ENCODE measurements at regions not wholly inside any gene's neighbourhood (a gene's known extent, or its start where the extent isn't known, plus 50 kb on each side); places are given as distances from the start of the nearest gene placed in this dataset.

DNA sequence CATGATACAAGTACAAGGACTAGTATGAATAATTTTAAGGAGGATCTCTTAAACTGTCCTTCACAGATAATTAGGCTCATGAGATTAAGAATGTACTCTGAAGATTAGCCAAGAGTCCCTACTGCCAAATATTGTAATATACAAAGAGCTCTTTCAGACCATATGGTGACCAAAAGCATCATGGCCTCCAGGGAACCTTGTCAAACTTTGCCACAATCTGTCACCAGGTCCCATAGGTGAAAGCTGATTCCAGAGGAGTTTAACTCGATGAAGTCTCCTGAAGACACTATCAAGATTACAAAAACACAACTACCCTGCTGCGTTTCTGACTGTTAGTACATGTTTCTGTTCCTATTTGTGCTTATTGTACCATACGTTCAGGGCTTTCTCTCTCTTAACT, 395.4 kb upstream of the ITGA1 start:
- Histone ChIP-seq H3K4me2 (no peak overlapping the region), H2AFZ (ENCODE audit: low read depth) (no peak overlapping the region), H3K27me3 (ENCODE audit: insufficient read depth) (no peaks in the 10 kb centered on the region), H3K9ac (no peak overlapping the region), H3K36me3 (replicated peaks in 1 of 2; ENCODE audit: control insufficient read depth in 1 of 2, insufficient read depth in 2 of 2, low read length in 1 of 2) (no peaks in the 10 kb centered on the region), H3K4me1 (ENCODE audit: control insufficient read depth in 1 of 2, insufficient read depth in 2 of 2, low read depth in 1 of 2, low read length in 1 of 2) (no peaks in the 10 kb centered on the region), H3K27ac (ENCODE audit: low read depth in 2 of 2, low read length in 1 of 2) (no peak overlapping the region), H3K9me2 (no peaks in the 10 kb centered on the region), H4K20me1 (ENCODE audit: insufficient read depth) (no peaks in the 10 kb centered on the region), H3F3A (replicated peaks; ENCODE audit: insufficient read depth) (no peaks in the 10 kb centered on the region), H3K79me2 (ENCODE audit: insufficient read depth) (no peaks in the 10 kb centered on the region), H3K4me3 (ENCODE audit: low read depth in 2 of 2, low read length in 1 of 2) (no peak overlapping the region), H3K9me3 (no peaks in the 10 kb centered on the region)
- TF ChIP-seq ELF1 (IDR thresholded peaks at IDR 0.05) = no peak
- no peak for TF ChIP-seq TEAD4 (IDR thresholded peaks at IDR 0.05; ENCODE audit: borderline replicate concordance, insufficient read depth)
- TF ChIP-seq CHD2 (IDR thresholded peaks at IDR 0.05; ENCODE audit: low read length, partially characterized antibody) = no peak
- WGBS (ENCODE audit: low lambda C conversion rate) = 20% methylated on average over 3 of the region's 3 CpGs
- POLR2A ChIA-PET = no interaction called here
- no peak for DNase-seq
- CTCF ChIA-PET = no interaction called here

GRCh38 chr5:52409835-52410234, 377.9 kb upstream of the ITGA1 start:
- DNase-seq = no peak
- 42% methylated on average over 8 of the region's 8 CpGs for WGBS (ENCODE audit: low lambda C conversion rate)
- H3F3A ChIP-seq (replicated peaks; ENCODE audit: insufficient read depth) = no peaks in the 10 kb centered on the region
- no peaks in the 10 kb centered on the region for H3K27me3 ChIP-seq (ENCODE audit: insufficient read depth)
- CTCF ChIA-PET = interaction anchor here (0.7 kb wide), 1 partner anchor 23 kb away, joined by 3 read pairs; no protein-coding TSS in a partner anchor
- no peaks in the 10 kb centered on the region for H3K79me2 ChIP-seq (ENCODE audit: insufficient read depth)
- no peaks in the 10 kb centered on the region for H4K20me1 ChIP-seq (ENCODE audit: insufficient read depth)
- H3K9me3 ChIP-seq = no peaks in the 10 kb centered on the region
- no peaks in the 10 kb centered on the region; a peak in 1 of 4 replicates for H3K4me1 ChIP-seq (ENCODE audit: control insufficient read depth in 1 of 2, insufficient read depth in 2 of 2, low read depth in 1 of 2, low read length in 1 of 2)
- no peak overlapping the region for H3K4me3 ChIP-seq (ENCODE audit: low read depth in 2 of 2, low read length in 1 of 2)
- H3K9ac ChIP-seq = no peak overlapping the region
- H3K36me3 ChIP-seq (replicated peaks in 1 of 2; ENCODE audit: control insufficient read depth in 1 of 2, insufficient read depth in 2 of 2, low read length in 1 of 2) = no peaks in the 10 kb centered on the region
- no peak for TF ChIP-seq JUND (IDR thresholded peaks at IDR 0.05)
- TF ChIP-seq CHD2 (IDR thresholded peaks at IDR 0.05; ENCODE audit: low read length, partially characterized antibody) = no peak
- TF ChIP-seq RCOR1 (IDR thresholded peaks at IDR 0.05; ENCODE audit: low read length) = no peak
- TF ChIP-seq IRF3 (IDR thresholded peaks at IDR 0.05; ENCODE audit: low read depth, low read length) = no peak
- no peak for TF ChIP-seq EP300 (IDR thresholded peaks at IDR 0.05; ENCODE audit: borderline replicate concordance in 1 of 2, low read depth in 1 of 2, low read length in 1 of 2)
- no peak for TF ChIP-seq RXRA (IDR thresholded peaks at IDR 0.05; ENCODE audit: borderline replicate concordance, low read depth)
- no peak for TF ChIP-seq TAF1 (IDR thresholded peaks at IDR 0.05; ENCODE audit: borderline replicate concordance, low read depth, low read length)
- TF ChIP-seq SMC3 (IDR thresholded peaks at IDR 0.05; ENCODE audit: low read depth, low read length) = no peak
- no peak for TF ChIP-seq MEF2A (IDR thresholded peaks at IDR 0.05; ENCODE audit: borderline replicate concordance, low read depth)
- no peak for TF ChIP-seq MXI1 (IDR thresholded peaks at IDR 0.05; ENCODE audit: low read depth, low read length)
- no peak for TF ChIP-seq FOXM1 (IDR thresholded peaks at IDR 0.05; ENCODE audit: low read depth)
- no peak for TF ChIP-seq EZH2phosphoT487 (IDR thresholded peaks at IDR 0.05; ENCODE audit: borderline replicate concordance, low read depth)
- TF ChIP-seq FOSL2 (IDR thresholded peaks at IDR 0.05; ENCODE audit: borderline replicate concordance, low read depth) = no peak
- no peak for TF ChIP-seq GATA2 (CRISPR knock-in tag; IDR thresholded peaks at IDR 0.05)
- TF ChIP-seq, protein P1, sequence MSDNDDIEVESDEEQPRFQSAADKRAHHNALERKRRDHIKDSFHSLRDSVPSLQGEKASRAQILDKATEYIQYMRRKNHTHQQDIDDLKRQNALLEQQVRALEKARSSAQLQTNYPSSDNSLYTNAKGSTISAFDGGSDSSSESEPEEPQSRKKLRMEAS (IDR thresholded peaks at IDR 0.05; ENCODE audit: low read depth) = no peak
- TF ChIP-seq CTCF (IDR thresholded peaks at IDR 0.05) = no peak
- TF ChIP-seq RFX5 (IDR thresholded peaks at IDR 0.05; ENCODE audit: low read length) = no peak
- no peak for TF ChIP-seq NRF1 (IDR thresholded peaks at IDR 0.05; ENCODE audit: low read depth, low read length)
- TF ChIP-seq POLR2AphosphoS5 (IDR thresholded peaks at IDR 0.05; ENCODE audit: low read depth, low read length) = no peak
- TF ChIP-seq YY1 (IDR thresholded peaks at IDR 0.05; ENCODE audit: low read depth) = no peak
- no peak overlapping the region for H2AFZ ChIP-seq (ENCODE audit: low read depth)
- no peak overlapping the region for H3K27ac ChIP-seq (ENCODE audit: low read depth in 2 of 2, low read length in 1 of 2)
- no peak overlapping the region for H3K4me2 ChIP-seq
- POLR2A ChIA-PET = no interaction called here
- no peaks in the 10 kb centered on the region for H3K9me2 ChIP-seq
